H1 (cell line): ENCODE measurements at regions not wholly inside any gene's neighbourhood (a gene's known extent, or its start where the extent isn't known, plus 50 kb on each side); places are given as distances from the start of the nearest gene placed in this dataset.

Experiments used
- CTCF ChIA-PET: fragments of 300-600 bp; sonication (Branson Sonifier 250); formaldehyde crosslinking; loops from one replicate; lab custom pipeline; 2021; ENCODE audit not compliant: partially characterized antibody; lab: Charles Lee
- POLR2A ChIA-PET: fragments of 300-600 bp; sonication (Branson Sonifier 250); formaldehyde crosslinking; loops from one replicate; lab custom pipeline; 2021; ENCODE audit warnings: inconsistent platforms; ENCODE audit not compliant: partially characterized antibody; lab: Charles Lee
- DNase-seq, 2 experiments: peaks; one replicate each; pipeline versions ENCODE4 v3.0.0 to v3.0.0-alpha.2; 2010 to 2022; ENCODE audit warnings: low spot score in 2 of 2, low read depth in 1 of 2, mixed read lengths in 1 of 2
- FAIRE-seq: peaks from 2 replicates; lab custom pipeline; 2011; peaks lifted over from hg19 to GRCh38; lab: Jason Lieb, UNC
- H2AFZ ChIP-seq: 2 replicates; pipeline ENCODE4 v1.8.1; 2012; ENCODE audit warnings: low read length, inconsistent platforms
- H2AK5ac ChIP-seq: 2 replicates; pipeline ENCODE4 v1.6.1; 2013; ENCODE audit warnings: low read depth, low read length
- H2BK120ac ChIP-seq: replicated peaks from 2 replicates; pipeline ENCODE3; 2013; ENCODE audit warnings: low read depth, low read length, inconsistent platforms
- H2BK12ac ChIP-seq: 2 replicates; pipeline ENCODE4 v1.6.1; 2013; ENCODE audit warnings: low read depth, low read length
- H2BK15ac ChIP-seq: 2 replicates; pipeline ENCODE4 v1.6.1; 2013; ENCODE audit warnings: low read length
- H2BK20ac ChIP-seq: 2 replicates; pipeline ENCODE4 v1.6.1; 2013; ENCODE audit warnings: low read length
- H2BK5ac ChIP-seq: 2 replicates; pipeline ENCODE4 v1.6.1; 2013; ENCODE audit warnings: low read depth, low read length
- H3K14ac ChIP-seq: 2 replicates; pipeline ENCODE4 v1.6.1; 2013; ENCODE audit warnings: inconsistent platforms; ENCODE audit not compliant: insufficient read length
- H3K18ac ChIP-seq: 2 replicates; pipeline ENCODE4 v1.6.1; 2013; ENCODE audit warnings: low read length; ENCODE audit errors: extremely low read depth
- H3K23ac ChIP-seq: 2 replicates; pipeline ENCODE4 v1.6.1; 2013; ENCODE audit warnings: inconsistent platforms; ENCODE audit not compliant: insufficient read length
- H3K23me2 ChIP-seq: 2 replicates; pipeline ENCODE4 v1.6.1; 2013; ENCODE audit warnings: low read depth, low read length
- H3K27ac ChIP-seq: 2 replicates; pipeline ENCODE4 v1.6.1; 2011; ENCODE audit warnings: low read depth, low read length, inconsistent platforms
- H3K27me3 ChIP-seq, 4 experiments: replicated peaks in 1 of 4; 1 replicate in 1 of 4; 2 replicates in 3 of 4; pipeline versions ENCODE4 v1.6.1 to v1.8.1; 2011 to 2013; ENCODE audit warnings: low read length in 3 of 4, mild to moderate bottlenecking in 3 of 4, inconsistent platforms in 2 of 4, mixed read lengths in 2 of 4, moderate library complexity in 1 of 4; ENCODE audit not compliant: control insufficient read depth in 3 of 4, insufficient read depth in 3 of 4; ENCODE audit errors: extremely low read depth in 1 of 4
- H3K36me3 ChIP-seq, 4 experiments: 2 replicates each; pipeline versions ENCODE4 v1.6.1 to v1.8.1; 2011 to 2013; ENCODE audit warnings: mild to moderate bottlenecking in 4 of 4, low read length in 3 of 4, moderate library complexity in 2 of 4, control low read depth in 1 of 4, inconsistent platforms in 1 of 4; ENCODE audit not compliant: insufficient read depth in 4 of 4, control insufficient read depth in 2 of 4
- H3K4ac ChIP-seq: replicated peaks from 2 replicates; pipeline ENCODE3; 2013; ENCODE audit warnings: low read length, low read depth, mixed read lengths, inconsistent platforms; ENCODE audit not compliant: insufficient read length
- H3K4me1 ChIP-seq, 4 experiments: replicated peaks in 1 of 4; 1 replicate in 1 of 4; 2 replicates in 3 of 4; pipeline versions ENCODE4 v1.6.1 to v1.8.1; 2011 to 2013; ENCODE audit warnings: low read length in 3 of 4, inconsistent platforms in 2 of 4, mixed read lengths in 1 of 4; ENCODE audit not compliant: insufficient read depth in 4 of 4, control insufficient read depth in 3 of 4
- H3K4me2 ChIP-seq, 2 experiments: 2 replicates each; pipeline versions ENCODE4 v1.6.1 to v1.8.1; 2011 to 2013; ENCODE audit warnings: low read depth in 2 of 2, low read length in 2 of 2, control low read depth in 1 of 2, inconsistent platforms in 1 of 2, mild to moderate bottlenecking in 1 of 2; ENCODE audit not compliant: insufficient read depth in 1 of 2
- H3K4me3 ChIP-seq, 4 experiments: fragments of 200-600, 300-600 bp in 1 of 4; sonication (generic), shearing (Covaris generic), sonication (Bioruptor Twin) in 1 of 4; 2 replicates each; pipeline versions ENCODE4 v1.5.1 to v1.8.1; 2011 to 2016; ENCODE audit warnings: low read length in 4 of 4, low read depth in 3 of 4, control low read depth in 2 of 4, inconsistent platforms in 2 of 4, mild to moderate bottlenecking in 2 of 4, mixed read lengths in 1 of 4, moderate library complexity in 1 of 4; ENCODE audit not compliant: insufficient read depth in 2 of 4; ENCODE audit errors: extremely low read depth in 1 of 4
- H3K56ac ChIP-seq: replicated peaks from 2 replicates; pipeline ENCODE3; 2013; ENCODE audit warnings: low read depth, mild to moderate bottlenecking, mixed read lengths, low read length, inconsistent platforms; ENCODE audit not compliant: insufficient read length
- H3K79me1 ChIP-seq: 2 replicates; pipeline ENCODE4 v1.6.1; 2013; ENCODE audit warnings: low read depth, low read length, control low read depth
- H3K79me2 ChIP-seq, 2 experiments: 2 replicates each; pipeline versions ENCODE4 v1.6.1 to v1.8.1; 2012 to 2013; ENCODE audit warnings: low read length in 2 of 2, mild to moderate bottlenecking in 2 of 2, inconsistent platforms in 1 of 2; ENCODE audit not compliant: insufficient read depth in 2 of 2, control insufficient read depth in 1 of 2
- H3K9ac ChIP-seq, 4 experiments: replicated peaks in 1 of 4; 1 replicate in 1 of 4; 2 replicates in 3 of 4; pipeline versions ENCODE4 v1.6.1 to v1.8.1; 2011 to 2013; ENCODE audit warnings: low read depth in 3 of 4, low read length in 3 of 4, control low read depth in 2 of 4, mild to moderate bottlenecking in 2 of 4, moderate library complexity in 2 of 4, inconsistent platforms in 1 of 4; ENCODE audit errors: extremely low read depth in 1 of 4
- H3K9me3 ChIP-seq, 2 experiments: 2 replicates each; pipeline versions ENCODE4 v1.6.1 to v1.8.1; 2012 to 2013; ENCODE audit warnings: mild to moderate bottlenecking in 2 of 2, moderate library complexity in 2 of 2, control low read depth in 1 of 2, inconsistent platforms in 1 of 2, low read depth in 1 of 2, low read length in 1 of 2, mixed read lengths in 1 of 2; ENCODE audit not compliant: insufficient read depth in 2 of 2
- H4K20me1 ChIP-seq, 2 experiments: replicated peaks in 1 of 2; 2 replicates each; pipeline versions ENCODE3 to v1.8.1; 2011 to 2013; ENCODE audit warnings: inconsistent platforms in 2 of 2, low read length in 2 of 2, mild to moderate bottlenecking in 1 of 2; ENCODE audit not compliant: insufficient read depth in 2 of 2, control insufficient read depth in 1 of 2
- H4K5ac ChIP-seq: 2 replicates; pipeline ENCODE4 v1.6.1; 2013; ENCODE audit warnings: low read length, low read depth, mixed read lengths, inconsistent platforms; ENCODE audit not compliant: insufficient read length
- H4K8ac ChIP-seq: 2 replicates; pipeline ENCODE4 v1.8.0; 2013; ENCODE audit warnings: mild to moderate bottlenecking, moderate library complexity, low read length, inconsistent platforms; ENCODE audit not compliant: insufficient read depth; ENCODE audit errors: extremely low read depth
- H4K91ac ChIP-seq: replicated peaks from 2 replicates; pipeline ENCODE3; 2013; ENCODE audit warnings: low read length, mixed read lengths, inconsistent platforms; ENCODE audit not compliant: insufficient read length
- ATF2 ChIP-seq: IDR thresholded peaks from 2 replicates; pipeline ENCODE4 v1.6.1; 2012; ENCODE audit warnings: low read length, inconsistent platforms
- BCL11A ChIP-seq, 2 experiments: IDR thresholded peaks; one replicate each; pipeline ENCODE4 v1.6.1; 2011; ENCODE audit warnings: low read depth in 2 of 2, low read length in 2 of 2, mild to moderate bottlenecking in 2 of 2
- CBX5 ChIP-seq: fragments of 300-800, 300-1000 bp; sonication (generic); IDR thresholded peaks from 2 replicates; pipeline ENCODE4 v1.7.1; 2016; ENCODE audit warnings: antibody characterized with exemption, low read length, low read depth
- CEBPB ChIP-seq: IDR thresholded peaks from 2 replicates; pipeline ENCODE4 v1.6.1; 2012; ENCODE audit warnings: low read depth, low read length
- CTBP2 ChIP-seq: IDR thresholded peaks from 2 replicates; pipeline ENCODE4 v1.7.0; 2011; ENCODE audit warnings: borderline replicate concordance, mild to moderate bottlenecking, moderate library complexity, mixed read lengths, low read length; ENCODE audit not compliant: insufficient read depth, insufficient read length
- E2F6 ChIP-seq: IDR thresholded peaks from 2 replicates; pipeline ENCODE4 v1.6.1; 2012; ENCODE audit warnings: inconsistent platforms
- JUND ChIP-seq: IDR thresholded peaks from 2 replicates; pipeline ENCODE4 v1.6.1; 2011; ENCODE audit warnings: mild to moderate bottlenecking, improper control_type of control experiment, low read length
- KDM1A ChIP-seq: fragments of 200-600, 300-600 bp; sonication (generic); IDR thresholded peaks from 2 replicates; pipeline ENCODE4 v1.7.1; 2016; ENCODE audit warnings: mild to moderate bottlenecking, low read length, borderline replicate concordance
- KDM5A ChIP-seq: fragments of 200-600 bp; IDR thresholded peaks from 2 replicates; pipeline ENCODE4 v1.7.1; 2012; ENCODE audit warnings: mild to moderate bottlenecking, low read length, inconsistent platforms, mixed read lengths
- MAFK ChIP-seq: IDR thresholded peaks from 2 replicates; pipeline ENCODE4 v1.6.1; 2012; ENCODE audit warnings: low read depth, mild to moderate bottlenecking, improper control_type of control experiment, low read length
- SIN3A ChIP-seq, 2 experiments: IDR thresholded peaks in 1 of 2; conservative IDR thresholded peaks in 1 of 2; 2 replicates each; pipeline ENCODE4 v1.6.1; 2011 to 2012; ENCODE audit warnings: low read length in 2 of 2, improper control_type of control experiment in 1 of 2, low read depth in 1 of 2, mild to moderate bottlenecking in 1 of 2
- SP1 ChIP-seq: IDR thresholded peaks from 2 replicates; pipeline ENCODE4 v1.6.1; 2011; ENCODE audit warnings: low read depth, low read length
- TCF12 ChIP-seq: IDR thresholded peaks from 2 replicates; pipeline ENCODE4 v1.6.1; 2011; ENCODE audit warnings: low read depth, mild to moderate bottlenecking, low read length
- WGBS, 2 experiments: shearing (Covaris generic) in 1 of 2; methylation state at CpG; one replicate each; pipeline versions ENCODE4 v1.1.6 to v1.1.7; 2013 to 2015; ENCODE audit warnings: low lambda C conversion rate in 2 of 2, mixed read lengths in 2 of 2, inconsistent platforms in 1 of 2, low coverage in 1 of 2, missing lambda C conversion rate in 1 of 2; ENCODE audit not compliant: insufficient replicate concordance in 2 of 2, insufficient coverage in 1 of 2, insufficient read length in 1 of 2; ENCODE audit errors: extremely low coverage in 1 of 2, missing lambda C conversion rate in 1 of 2; 5-methylcytosine and 5-hydroxymethylcytosine counted together

- CTCF ChIA-PET: interaction anchor here (1.0 to 3.8 kb wide), 3 partner anchors 11 to 93 kb away, joined by 3 to 21 read pairs (median 4); no protein-coding TSS in a partner anchor
- H3K56ac ChIP-seq: no peak overlapping the region
- DNase-seq (no peak), FAIRE-seq (no peak)
- no peak overlapping the region for H3K14ac ChIP-seq
- H3K23ac ChIP-seq: no peak overlapping the region
- H2BK15ac ChIP-seq: no peak overlapping the region
- H3K36me3 ChIP-seq: no peaks in the 10 kb centered on the region
- H2AFZ ChIP-seq: no peak overlapping the region
- H2AK5ac ChIP-seq: no peak overlapping the region
- H3K9ac ChIP-seq: no peak overlapping the region
- no peak overlapping the region for H3K27ac ChIP-seq
- H4K91ac ChIP-seq: no peak overlapping the region
- H2BK12ac ChIP-seq: no peak overlapping the region
- no peak overlapping the region for H2BK20ac ChIP-seq
- no peak overlapping the region for H3K18ac ChIP-seq
- H3K79me1 ChIP-seq: no peaks in the 10 kb centered on the region
- POLR2A ChIA-PET: no interaction called here
- H2BK5ac ChIP-seq: no peak overlapping the region
- H3K4me1 ChIP-seq: no peaks in the 10 kb centered on the region; a peak in 1 of 7 replicates
- no peaks in the 10 kb centered on the region for H3K79me2 ChIP-seq
- no peaks in the 10 kb centered on the region for H4K20me1 ChIP-seq
- no peak overlapping the region for H4K8ac ChIP-seq
- no peak overlapping the region for H3K4me2 ChIP-seq
- 0 out of 2 replicates have a peak, but pooled peaks cover 2% of the 10 kb centered on the region for H3K23me2 ChIP-seq
- 91% methylated on average over 2 of the region's 2 CpGs; no CpG with 5 or more reads in 1 of the 2 experiments for WGBS, 2 experiments
- no peaks in the 10 kb centered on the region for H3K9me3 ChIP-seq
- no peak for TF ChIP-seq MAFK
- TF ChIP-seq TCF12: no peak
- no peak for TF ChIP-seq JUND
- no peak for TF ChIP-seq SIN3A (conservative IDR thresholded peaks at IDR 0.05 in 1 of 2, IDR thresholded peaks at IDR 0.05 in 1 of 2; ENCODE audit: low read depth in 1 of 2, low read length in 2 of 2)
- no peak for TF ChIP-seq CTBP2
- no peak for TF ChIP-seq CBX5
- no peak for TF ChIP-seq E2F6
- no peak for TF ChIP-seq BCL11A (IDR thresholded peaks at IDR 0.05; ENCODE audit: low read depth in 2 of 2, low read length in 2 of 2)
- no peak for TF ChIP-seq CEBPB
- no peak for TF ChIP-seq KDM1A
- no peak for TF ChIP-seq KDM5A
- TF ChIP-seq SP1: no peak
- TF ChIP-seq ATF2: no peak
- no peaks in the 10 kb centered on the region for H3K27me3 ChIP-seq
- no peak overlapping the region for H3K4me3 ChIP-seq
- no peak overlapping the region for H4K5ac ChIP-seq
- H3K4ac ChIP-seq: no peak overlapping the region
- no peak overlapping the region for H2BK120ac ChIP-seq
These were observed 102.7 kb upstream of the SIM2 start for GRCh38 chr21:36596174-36596573.
